Progenitor cell of endocrine pancreas (in vitro differentiated cells): ENCODE measurements at regions not wholly inside any gene's neighbourhood (a gene's known extent, or its start where the extent isn't known, plus 50 kb on each side); places are given as distances from the start of the nearest gene placed in this dataset.

Source experiments
- DNase-seq: peaks from one replicate; pipeline ENCODE4 v3.0.0; 2021; ENCODE audit warnings: low spot score; ENCODE audit not compliant: unreplicated experiment
- H3K27ac Mint-ChIP-seq: 2 replicates; pipeline ENCODE4 v1.8.0; 2021; ENCODE audit warnings: mild to moderate bottlenecking, moderate library complexity, mixed read lengths
- H3K27me3 Mint-ChIP-seq: 2 replicates; pipeline ENCODE4 v1.8.0; 2021; ENCODE audit warnings: mixed read lengths
- H3K36me3 Mint-ChIP-seq: 2 replicates; pipeline ENCODE4 v1.8.0; 2022; ENCODE audit warnings: mixed read lengths; ENCODE audit not compliant: insufficient read depth
- H3K4me1 Mint-ChIP-seq: 2 replicates; pipeline ENCODE4 v1.8.0; 2021; ENCODE audit warnings: low read depth, mixed read lengths
- H3K4me3 Mint-ChIP-seq: 2 replicates; pipeline ENCODE4 v1.8.0; 2021; ENCODE audit warnings: low read depth, mild to moderate bottlenecking, moderate library complexity, mixed read lengths
- H3K9me3 Mint-ChIP-seq: 2 replicates; pipeline ENCODE4 v1.8.0; 2021; ENCODE audit warnings: low read depth, mixed read lengths
- TF ChIP-seq, protein P1 (sequence below): fragments of 200-600 bp; sonication (generic); IDR thresholded peaks from one replicate; pipeline ENCODE4 v1.5.0; 2021; ENCODE audit warnings: antibody characterized with exemption, mild to moderate bottlenecking; ENCODE audit not compliant: unreplicated experiment

DNA sequence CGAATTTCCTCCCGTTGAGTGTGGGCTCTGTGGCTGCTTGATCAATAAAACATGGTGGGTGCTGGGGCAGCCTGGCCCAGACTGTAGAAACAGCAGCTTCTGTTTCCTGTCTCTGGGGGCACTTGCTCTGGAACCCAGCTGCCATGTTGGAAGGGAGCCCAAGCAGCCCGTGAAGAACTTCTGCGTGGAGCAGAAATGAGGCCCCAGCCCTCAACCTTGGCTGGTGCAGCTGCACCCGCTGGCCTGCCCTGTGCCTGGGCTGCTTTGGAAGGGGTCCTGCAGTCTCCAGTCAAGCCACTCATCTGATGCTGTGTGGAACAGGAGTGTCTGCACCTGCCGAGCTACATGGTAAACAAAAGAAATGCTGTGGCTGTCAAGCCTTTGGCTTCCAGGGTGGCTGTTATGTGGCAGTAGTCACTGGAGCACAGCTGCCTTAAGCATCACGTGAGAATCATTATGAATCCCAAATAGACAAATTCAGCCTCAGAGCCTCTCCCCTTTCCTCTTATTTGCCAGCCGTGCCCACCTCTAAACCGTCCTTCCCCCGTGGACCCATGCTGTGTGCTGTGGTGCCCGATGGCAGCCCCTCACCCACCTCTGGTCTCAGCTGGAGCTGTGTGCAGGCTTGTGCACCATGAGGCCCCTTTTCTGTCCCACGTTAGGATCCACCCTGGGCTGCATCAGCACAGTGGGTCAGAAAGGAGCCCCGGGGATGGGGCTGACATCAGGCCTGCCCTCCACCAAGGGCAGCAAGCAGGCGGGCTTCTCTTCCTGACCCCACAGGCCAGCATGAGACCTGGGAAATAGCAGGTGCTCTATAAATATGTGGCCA is 134.0 kb upstream of the HDAC4 start:
- Mint-ChIP-seq H3K27ac (no peak overlapping the region), H3K36me3 (no peaks in the 10 kb centered on the region), H3K4me1 (no peaks in the 10 kb centered on the region), H3K27me3 (peaks cover 14% of the 10 kb centered on the region), H3K9me3 (no peaks in the 10 kb centered on the region), H3K4me3 (no peak overlapping the region)
- DNase-seq = no peak
- TF ChIP-seq, protein P1, sequence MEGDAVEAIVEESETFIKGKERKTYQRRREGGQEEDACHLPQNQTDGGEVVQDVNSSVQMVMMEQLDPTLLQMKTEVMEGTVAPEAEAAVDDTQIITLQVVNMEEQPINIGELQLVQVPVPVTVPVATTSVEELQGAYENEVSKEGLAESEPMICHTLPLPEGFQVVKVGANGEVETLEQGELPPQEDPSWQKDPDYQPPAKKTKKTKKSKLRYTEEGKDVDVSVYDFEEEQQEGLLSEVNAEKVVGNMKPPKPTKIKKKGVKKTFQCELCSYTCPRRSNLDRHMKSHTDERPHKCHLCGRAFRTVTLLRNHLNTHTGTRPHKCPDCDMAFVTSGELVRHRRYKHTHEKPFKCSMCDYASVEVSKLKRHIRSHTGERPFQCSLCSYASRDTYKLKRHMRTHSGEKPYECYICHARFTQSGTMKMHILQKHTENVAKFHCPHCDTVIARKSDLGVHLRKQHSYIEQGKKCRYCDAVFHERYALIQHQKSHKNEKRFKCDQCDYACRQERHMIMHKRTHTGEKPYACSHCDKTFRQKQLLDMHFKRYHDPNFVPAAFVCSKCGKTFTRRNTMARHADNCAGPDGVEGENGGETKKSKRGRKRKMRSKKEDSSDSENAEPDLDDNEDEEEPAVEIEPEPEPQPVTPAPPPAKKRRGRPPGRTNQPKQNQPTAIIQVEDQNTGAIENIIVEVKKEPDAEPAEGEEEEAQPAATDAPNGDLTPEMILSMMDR = no peak

DNA sequence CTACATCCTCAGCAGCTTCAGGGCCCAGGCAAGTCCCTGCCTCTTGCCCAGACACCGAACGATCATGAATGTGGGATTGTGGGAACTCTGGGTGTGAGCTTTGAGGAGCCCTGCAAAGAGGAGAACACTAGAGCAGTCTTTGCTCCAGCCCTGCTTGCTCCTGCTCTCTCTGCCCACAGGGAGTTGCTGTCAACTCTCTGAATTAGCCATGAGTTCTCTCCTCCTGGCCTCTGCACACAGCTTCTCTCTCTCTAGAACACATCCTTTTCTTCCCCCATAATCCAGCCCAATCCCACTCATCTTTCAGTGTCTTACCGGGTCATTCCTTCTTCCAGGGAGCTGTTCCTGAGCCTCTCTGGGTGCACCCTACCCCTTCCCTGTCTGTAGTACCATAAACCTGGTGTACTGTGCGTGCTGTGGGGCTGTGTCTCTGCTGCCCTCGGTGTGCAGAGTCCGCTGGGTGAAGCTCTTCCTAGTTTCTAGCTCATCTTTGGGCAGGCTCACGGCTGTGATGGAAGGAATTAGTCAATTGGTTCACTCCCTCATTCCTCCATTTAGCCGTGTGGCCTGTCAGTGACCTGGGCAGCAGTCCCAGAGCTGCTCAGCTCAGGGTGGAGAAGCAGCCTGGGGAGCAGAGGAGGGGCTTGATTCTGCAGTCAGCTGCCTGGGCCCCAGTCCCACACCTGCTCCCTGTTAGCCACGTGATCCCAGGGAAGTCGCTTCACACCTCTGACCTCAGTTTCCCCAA is 132.9 kb upstream of the HDAC4 start:
- Mint-ChIP-seq H3K36me3 (no peaks in the 10 kb centered on the region), H3K27ac (no peak overlapping the region)

DNA sequence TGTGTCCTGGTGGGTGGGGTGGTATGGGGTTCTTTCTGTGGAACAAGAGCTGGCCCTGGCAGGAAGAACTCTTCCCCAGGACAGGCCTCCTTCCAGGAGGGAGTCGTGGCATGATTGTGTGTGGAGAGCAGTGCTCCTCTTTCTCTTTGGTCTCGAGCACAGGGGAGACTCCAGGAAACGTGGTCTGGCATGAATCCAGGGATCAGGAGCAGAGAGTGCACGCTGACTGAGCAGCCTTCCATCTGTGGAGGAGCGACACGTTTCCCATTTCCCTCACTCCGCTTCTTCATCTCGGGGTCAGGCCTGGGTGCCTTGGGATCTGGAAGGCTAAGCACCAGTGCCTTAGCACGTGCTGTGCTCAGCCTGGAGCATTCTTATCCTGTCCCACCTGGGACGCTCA is 132.0 kb upstream of the HDAC4 start:
- H3K27me3 Mint-ChIP-seq = peaks cover 11% of the 10 kb centered on the region
- no peaks in the 10 kb centered on the region for H3K36me3 Mint-ChIP-seq
- no peak overlapping the region for H3K4me3 Mint-ChIP-seq
- no peak overlapping the region for H3K27ac Mint-ChIP-seq
- H3K9me3 Mint-ChIP-seq = no peaks in the 10 kb centered on the region
- H3K4me1 Mint-ChIP-seq = no peaks in the 10 kb centered on the region
- DNase-seq = no peak
- TF ChIP-seq, protein P1 = no peak

More for the DNA sequence above, 132.9 kb upstream of the HDAC4 start:
- TF ChIP-seq, protein P1 = no peak
- H3K4me1 Mint-ChIP-seq = no peaks in the 10 kb centered on the region
- no peak overlapping the region for H3K4me3 Mint-ChIP-seq
- no peaks in the 10 kb centered on the region for H3K9me3 Mint-ChIP-seq
- no peak for DNase-seq
- H3K27me3 Mint-ChIP-seq = peaks cover 11% of the 10 kb centered on the region

DNA sequence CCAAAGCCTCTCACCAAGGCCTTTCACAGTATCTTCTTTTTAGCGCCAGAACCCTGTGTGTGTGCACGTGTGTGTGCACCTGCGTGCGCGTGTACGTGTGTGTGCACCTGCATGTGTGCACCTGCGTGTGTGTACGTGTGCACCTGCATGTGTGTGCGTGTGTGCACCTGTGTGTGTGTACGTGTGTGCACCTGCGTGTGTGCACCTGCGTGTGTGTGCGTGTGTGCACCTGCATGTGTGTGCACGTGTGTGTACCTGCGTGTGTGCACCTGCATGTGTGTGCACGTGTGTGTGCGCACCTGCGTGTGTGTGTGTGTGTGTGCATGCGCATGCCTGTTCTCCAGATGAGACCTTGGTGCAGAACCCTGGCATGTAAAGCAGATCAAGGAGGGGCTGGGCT is 131.4 kb upstream of the HDAC4 start:
- DNase-seq = no peak
- Mint-ChIP-seq H3K27ac (no peak overlapping the region), H3K4me1 (no peaks in the 10 kb centered on the region), H3K4me3 (no peak overlapping the region), H3K9me3 (no peaks in the 10 kb centered on the region), H3K36me3 (no peaks in the 10 kb centered on the region), H3K27me3 (peaks cover 11% of the 10 kb centered on the region)
- TF ChIP-seq, protein P1 = no peak

DNA sequence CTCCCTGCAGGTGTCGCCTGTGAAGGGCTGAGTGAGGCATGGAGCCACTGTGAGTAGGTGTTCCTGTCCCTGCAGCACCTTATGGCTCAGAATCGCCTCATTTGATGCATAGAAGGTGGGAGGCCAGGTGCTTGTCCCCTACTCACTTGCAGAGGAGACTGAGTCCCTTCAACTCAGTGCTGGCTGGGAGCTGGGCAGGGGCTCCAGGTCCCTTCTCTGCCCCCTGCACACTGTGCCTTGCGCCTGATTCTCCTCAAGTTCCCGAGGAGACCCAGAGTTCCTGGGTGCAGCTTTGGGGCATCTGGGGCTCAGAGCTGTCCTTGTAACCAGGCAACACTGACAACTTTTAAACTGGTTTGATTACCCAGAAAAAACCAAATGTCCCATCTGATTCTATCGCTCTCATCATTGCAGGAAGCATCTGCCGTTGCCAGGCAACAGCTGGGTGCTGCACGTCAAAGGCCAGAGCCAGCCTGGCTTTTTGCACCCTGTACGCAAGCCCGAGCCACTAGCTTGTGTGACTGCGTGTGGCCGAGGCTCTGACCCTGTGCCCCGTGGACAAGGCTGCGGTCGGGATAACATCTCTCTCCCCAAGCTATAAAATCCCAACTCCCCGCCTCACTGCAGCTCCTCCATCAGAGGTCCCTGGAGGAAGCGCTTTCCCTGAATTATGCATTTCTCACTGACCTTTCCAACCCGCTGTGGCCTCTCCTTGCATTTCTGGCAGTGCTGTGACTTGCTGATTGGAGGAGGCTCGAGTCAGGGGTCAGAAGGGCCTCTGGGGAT is 130.8 kb upstream of the HDAC4 start:
- Mint-ChIP-seq H3K27ac (no peak overlapping the region), H3K36me3 (no peaks in the 10 kb centered on the region)

More for the DNA sequence above, 130.8 kb upstream of the HDAC4 start:
- Mint-ChIP-seq H3K4me3 (no peak overlapping the region), H3K4me1 (no peaks in the 10 kb centered on the region), H3K9me3 (no peaks in the 10 kb centered on the region), H3K27me3 (peaks cover 9% of the 10 kb centered on the region)
- TF ChIP-seq, protein P1 = no peak
- no peak for DNase-seq
